HG02571 (cell line): ENCODE measurements at regions not wholly inside any gene's neighbourhood (a gene's known extent, or its start where the extent isn't known, plus 50 kb on each side); places are given as distances from the start of the nearest gene placed in this dataset.

Source experiments
- ATAC-seq: cut with Tn5 transposase; IDR thresholded peaks from one replicate; pipeline ENCODE4 v1.9.1; 2021; ENCODE audit warnings: mild to moderate bottlenecking, moderate library complexity; ENCODE audit not compliant: unreplicated experiment

DNA sequence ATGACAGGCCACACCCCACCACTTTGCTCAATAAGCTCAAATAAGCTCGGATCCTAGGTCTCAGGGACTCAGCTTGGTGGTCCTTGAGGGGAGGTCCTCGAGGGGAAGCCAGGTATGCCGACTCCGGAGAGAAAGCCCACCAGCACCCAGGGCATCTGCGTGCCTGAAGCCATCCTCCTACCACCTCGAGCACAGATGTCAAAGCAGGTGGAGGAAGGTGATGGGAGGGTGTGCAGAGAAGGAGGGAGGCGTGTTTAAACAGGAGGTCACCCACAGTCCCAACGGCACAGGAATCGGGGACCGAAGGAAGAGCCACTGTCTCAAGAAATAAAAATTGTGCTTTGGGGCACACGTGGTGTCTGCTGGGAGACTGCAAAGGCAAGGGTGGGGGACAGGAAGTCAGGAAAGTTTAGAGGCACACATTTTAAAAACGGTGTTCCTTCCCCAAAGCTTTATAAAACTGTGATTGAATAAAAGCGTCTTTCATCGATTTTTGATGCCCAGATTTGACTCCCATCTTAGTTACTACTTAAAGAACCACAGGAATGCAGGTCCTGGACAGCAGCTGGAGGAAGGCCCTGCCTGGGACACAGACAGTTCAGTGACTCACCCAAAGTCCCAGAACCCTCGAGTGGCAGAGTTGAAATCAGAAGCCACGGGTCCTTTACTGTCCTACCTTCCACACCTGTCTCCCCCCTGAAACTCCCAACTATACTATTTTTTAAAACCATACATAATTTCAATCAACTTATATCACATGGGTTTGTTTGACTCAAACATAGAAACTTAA, 221.0 kb upstream of the PDE10A start:
- ATAC-seq: no peak

DNA sequence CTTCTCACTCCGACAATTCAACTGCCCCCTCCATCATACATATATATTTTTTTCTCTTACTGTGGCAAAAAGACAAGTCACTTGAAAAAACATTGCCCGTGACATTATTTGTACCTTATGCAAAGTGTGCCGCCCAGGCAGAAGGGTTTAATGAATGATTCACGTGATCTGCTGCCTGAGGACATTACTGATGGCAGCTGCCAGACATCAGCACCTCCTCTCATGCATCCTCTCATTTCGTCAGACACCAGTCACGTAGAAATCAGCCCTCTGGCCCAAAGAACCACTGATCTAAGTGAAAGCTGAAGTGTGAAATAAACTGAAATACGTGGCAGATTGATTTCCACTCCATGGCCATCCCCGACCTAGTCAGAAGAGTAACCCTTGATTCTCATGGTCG, 218.8 kb upstream of the PDE10A start:
- ATAC-seq: no peak

DNA sequence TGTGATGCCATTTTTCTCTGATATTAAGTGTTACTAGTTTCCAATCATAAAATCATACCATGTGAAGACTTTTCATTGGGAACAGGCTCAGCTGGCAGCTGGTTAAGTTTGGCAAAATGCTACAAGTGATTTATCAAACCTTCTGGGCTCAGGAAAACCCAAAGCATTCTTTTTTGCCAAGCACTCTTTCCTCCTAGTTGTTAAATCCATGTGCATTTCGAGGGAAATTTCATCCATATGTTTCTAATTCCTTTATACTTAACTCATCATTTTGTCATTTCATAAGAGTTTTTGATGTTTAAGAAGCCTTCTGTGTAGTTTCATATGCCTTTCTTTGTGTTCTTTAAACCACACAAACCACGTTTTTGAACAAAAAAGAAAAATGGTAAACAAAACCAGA, 217.6 kb upstream of the PDE10A start:
- no peak for ATAC-seq

DNA sequence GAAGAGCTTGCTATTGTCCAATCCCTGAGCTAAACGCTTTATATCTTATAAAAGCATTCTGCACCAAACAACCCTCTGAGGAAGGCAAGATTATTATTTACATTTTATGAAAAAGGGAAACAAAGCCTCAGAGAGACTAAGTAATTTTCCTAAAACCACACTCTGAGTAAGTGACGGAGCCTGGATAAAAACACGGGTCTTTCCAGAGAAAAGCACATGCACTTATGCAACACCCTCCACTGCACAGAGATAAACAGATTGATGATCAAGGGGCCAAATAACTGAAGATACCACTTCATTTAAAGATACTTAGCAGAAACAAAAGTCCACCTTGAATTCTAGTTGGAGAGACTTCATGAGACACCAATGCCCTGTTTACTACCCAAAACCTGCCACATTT, 214.7 kb upstream of the PDE10A start:
- no peak for ATAC-seq

DNA sequence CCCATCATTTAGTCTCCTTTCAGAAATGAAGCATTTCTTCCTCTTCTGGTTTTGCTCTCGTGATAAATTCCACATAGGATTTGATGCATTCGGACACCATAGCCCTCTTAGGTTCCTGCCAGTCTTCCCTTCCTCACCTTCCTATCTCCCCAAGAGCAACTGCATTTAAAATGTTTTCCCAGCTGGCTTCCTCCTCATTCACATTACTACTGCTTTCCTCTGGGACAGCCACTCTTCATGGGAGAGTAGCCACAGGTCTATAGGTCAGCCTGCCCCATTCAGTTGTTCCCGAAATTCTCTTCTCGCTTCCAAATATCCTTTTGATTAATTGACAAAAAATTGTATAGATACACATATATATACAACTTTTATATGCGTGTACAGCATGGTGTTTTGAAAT, 214.2 kb upstream of the PDE10A start:
- ATAC-seq: no peak

DNA sequence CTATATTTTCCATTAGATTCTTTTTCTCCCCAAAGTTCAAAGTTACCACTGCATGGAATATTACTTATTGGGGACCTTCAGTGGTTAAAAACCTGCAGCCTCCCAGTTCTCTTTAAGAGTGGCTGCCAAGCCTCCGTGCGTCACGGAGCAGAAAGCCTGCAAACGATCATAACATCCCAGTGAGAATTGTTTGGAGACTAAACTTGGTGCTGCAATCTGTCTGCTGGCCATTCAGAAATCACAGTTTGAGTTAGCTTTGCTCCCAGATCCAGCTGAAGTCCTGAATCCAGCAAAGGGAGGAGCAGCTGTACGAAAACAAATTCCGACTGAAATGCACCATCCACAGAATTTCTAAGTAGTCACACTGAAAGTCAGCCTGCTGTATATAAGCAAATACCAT, 213.5 kb upstream of the PDE10A start:
- ATAC-seq: no peak

DNA sequence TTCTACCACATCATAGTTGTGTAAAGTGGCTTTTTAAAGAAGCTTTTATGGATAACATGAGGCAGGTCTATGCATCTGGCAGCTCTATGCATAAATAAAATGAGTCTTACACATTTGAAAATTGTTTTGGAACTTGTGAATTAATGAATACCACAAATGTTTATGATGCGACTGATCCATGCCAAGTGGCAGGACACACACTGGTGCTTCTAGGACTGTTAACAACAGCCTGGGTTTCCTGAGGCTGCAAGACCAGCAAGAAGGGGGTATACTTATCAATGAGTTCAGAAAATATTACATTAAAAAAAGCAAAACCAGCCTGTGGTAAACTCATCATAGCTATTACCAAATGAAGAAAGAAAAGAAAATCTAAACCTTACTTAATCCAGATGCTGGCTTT, 212.9 kb upstream of the PDE10A start:
- no peak for ATAC-seq

DNA sequence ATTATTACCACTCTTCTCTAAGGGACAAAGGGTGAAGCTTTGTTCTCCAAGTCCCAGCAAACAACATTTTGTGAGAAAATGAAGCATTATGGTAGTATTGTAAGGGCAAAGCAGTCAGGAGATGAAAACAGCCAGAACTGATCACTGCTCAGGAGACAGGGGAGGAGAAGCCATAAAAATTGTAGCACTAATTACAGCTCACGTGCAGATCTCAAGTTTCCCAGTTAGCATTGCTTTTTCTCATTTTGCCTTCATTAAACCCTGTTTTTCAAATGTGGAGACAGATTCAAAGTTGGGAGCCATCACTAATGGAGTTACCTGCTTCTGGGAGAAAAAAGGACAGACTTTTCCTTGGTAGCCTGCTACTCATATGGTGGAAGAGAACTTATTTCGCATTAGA, 210.9 kb upstream of the PDE10A start:
- no peak for ATAC-seq

DNA sequence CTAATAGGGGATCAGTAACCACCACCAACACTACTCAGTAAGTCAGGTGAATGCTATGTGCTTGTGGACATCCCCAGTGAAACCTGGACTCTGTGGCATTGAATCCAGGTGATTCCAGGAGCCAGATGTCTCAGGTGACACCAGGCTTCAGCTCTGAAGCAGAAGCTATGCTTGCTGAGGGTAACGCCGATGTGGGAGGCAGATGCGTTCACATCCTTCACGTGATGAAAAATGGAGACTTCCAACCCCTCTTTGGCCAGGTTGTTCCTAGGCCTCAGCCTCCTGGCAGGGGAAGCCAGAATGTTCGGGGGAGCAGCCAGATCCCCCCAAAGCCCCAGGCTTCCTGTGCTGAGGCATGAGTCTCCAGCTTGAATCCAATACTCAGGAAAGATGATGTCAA, 209.8 kb upstream of the PDE10A start:
- no peak for ATAC-seq

DNA sequence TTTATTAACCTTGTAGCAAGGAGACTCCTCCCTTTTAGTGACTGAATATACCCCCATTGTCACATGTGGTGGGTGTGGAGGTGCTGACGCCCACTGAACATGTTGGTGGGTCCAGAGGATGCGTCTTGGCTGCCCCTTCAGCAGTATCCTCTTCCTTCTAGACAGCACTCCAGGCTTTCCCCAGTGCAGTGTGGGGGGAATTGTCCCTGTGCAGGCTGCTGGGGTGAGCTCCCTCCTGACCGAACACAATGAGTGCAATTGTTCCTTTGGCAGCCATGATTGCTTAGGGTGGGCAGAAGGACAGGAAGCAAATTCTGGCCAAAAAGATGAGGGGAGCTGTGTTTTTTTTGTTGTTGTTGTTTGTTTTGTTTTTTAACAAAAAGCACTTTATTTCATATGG, 209.3 kb upstream of the PDE10A start:
- no peak for ATAC-seq

DNA sequence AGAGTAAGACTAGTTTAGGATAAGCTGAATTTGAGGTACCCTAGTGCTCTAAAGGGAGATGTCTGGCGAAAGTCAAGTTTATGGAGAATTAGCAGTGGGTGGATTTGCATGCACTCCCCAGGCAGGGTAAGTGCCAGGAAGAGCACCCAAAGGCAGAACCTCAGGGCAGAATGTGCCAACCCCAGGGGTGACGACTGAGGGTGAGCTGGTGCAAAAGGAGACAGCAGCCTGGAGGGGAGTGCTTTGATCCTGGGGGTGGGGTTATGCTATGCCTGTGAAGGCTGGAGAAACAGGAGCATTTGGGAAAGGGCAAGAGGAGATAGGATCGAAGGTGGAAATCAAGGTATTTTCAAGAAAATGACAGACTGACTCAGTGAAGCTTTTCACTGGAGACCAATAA, 208.5 kb upstream of the PDE10A start:
- ATAC-seq: no peak

DNA sequence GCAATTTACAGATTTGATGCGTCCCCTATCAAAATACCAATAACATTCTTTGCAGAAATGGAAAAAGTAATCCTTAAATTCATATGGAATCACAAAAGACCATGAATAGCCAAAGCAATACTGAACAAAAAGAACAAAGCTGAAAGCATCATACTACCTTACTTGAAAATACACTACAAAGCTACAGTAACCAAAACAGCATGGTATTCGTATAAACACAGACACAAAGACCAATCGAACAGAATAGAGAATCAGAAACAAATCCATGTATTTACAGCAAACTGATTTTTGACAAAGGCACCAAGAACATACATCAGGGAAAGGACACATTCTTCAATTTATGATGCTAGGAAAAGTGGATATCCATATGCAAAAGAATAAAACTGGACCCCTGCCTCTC, 206.5 kb upstream of the PDE10A start:
- no peak for ATAC-seq

DNA sequence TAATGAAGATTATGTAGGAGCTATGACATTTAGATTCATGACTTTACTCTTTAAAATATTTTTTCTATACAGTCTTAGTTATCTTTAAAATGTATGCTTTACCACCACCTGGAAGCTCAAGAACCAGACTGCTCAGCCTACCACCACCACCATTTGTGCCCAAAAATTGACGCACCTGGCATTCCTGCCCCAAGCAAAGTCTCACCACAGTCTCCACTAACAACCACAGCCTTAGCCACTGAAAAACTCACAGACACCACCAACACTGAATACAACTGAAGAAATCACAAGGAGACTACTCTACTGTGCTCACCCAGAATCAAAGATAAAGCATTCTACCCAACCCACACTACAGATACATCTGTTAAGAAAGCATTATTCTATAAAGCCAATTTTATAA, 201.9 kb upstream of the PDE10A start:
- no peak for ATAC-seq

DNA sequence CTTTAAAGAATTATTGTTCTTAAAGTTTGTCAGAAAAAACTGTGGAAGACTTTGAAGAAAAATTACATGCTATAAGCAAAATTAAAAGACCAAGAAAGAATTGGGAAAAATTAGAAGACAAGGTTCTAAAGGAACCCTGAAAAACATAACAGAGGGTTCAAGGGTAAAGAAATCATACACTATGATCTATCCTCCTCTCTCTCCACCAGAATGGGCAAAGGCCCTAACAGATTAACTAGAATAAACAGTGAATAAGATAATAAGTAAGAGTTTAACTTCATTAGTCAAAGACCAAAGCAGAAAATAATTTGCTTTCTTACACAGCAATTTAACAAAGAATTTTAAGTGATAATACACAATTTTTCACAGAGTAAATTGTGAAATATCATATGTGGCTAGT, 201.2 kb upstream of the PDE10A start:
- no peak for ATAC-seq

DNA sequence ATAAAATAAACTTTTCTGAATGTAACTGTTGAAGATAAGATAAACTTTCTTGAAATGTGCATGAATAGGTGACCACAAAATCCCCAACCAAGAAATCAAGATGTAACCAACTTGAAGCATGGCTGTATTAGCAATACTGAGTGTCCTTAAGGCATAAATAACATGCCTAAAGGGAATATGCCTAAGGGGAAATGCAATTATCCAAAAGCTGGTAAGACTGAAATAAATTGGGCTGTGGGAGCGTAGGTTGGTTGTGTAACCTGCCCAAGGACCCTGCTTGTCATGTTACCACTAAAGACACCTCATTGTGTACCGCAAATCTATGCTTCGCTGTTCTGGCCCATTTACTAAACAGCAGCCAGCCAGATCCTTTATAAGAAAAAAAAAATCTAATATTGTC, 200.8 kb upstream of the PDE10A start:
- no peak for ATAC-seq

DNA sequence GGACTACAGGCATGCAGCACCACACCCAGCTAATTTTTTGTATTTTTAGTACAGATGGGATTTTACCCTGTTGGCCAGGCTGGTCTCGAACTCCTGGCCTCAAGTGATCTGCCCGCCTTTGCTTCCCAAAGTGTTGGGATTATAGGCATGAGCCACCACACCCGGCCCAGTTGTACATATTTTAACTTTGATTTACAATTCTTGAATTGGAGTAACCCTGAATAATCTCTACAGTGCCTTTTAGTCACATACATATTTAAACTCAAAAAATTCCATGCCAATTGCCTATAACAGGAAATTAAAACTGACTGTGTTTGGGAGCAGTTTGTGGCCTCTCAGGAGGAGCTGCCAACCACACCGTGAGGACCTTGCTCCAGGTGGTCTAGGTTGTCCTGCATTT, 199.8 kb upstream of the PDE10A start:
- no peak for ATAC-seq

DNA sequence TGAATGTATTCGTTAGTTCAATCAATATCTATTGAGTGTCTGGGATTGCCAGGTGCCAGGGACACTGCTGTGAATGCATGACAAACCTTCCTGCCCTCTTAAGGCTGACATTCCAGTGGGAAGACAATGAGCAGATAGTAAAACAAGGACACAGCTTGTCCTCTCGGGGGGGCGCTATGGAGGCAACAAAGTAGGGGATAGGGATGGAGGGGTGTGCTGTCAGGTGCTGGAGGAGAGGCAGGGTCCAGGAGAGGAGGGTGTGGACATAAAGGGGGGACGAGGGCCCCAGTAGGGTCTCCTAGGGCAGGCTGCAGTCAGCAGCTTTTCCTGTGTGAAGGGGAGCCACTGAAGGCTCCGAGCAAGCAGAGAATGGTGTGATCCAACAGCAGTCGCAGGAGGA, 198.2 kb upstream of the PDE10A start:
- no peak for ATAC-seq

DNA sequence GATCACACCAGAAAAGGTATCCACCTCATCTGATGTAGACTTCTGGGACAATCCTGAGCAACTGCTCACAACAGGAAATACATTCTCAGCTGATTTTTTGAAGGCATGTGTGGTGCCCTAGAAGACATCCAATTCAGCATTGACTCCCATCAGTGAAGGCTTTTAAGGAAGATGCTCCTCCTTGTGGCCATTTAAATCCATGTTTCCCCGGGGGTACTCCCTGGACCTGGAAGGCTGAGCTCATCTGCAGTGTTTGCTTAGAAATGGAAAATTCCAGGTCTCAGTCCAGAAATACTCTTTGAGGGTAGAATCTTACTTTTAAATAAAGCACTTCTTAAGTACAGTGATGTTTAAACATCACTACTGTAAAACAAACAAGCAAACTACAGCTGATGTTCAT, 195.5 kb upstream of the PDE10A start:
- ATAC-seq: no peak

DNA sequence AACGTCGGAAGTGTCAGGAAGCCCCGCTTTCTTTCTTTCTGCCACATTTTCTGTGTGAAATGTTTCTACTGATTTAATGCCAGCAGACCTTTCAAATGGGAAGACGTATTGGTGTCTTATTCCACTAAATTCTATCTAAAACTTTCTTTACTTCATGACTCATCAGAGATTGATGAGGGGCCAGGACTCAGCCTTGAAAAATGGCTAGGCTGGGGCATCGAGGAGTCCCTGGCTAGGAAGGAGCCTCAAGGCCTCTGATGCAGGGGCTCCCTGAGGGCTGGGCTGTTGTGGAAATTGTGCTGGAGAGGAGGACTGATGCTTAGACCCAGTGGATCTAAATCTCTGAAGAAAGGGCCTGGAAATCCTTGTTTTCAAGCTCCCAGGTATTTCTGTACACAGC, 192.8 kb upstream of the PDE10A start:
- no peak for ATAC-seq

DNA sequence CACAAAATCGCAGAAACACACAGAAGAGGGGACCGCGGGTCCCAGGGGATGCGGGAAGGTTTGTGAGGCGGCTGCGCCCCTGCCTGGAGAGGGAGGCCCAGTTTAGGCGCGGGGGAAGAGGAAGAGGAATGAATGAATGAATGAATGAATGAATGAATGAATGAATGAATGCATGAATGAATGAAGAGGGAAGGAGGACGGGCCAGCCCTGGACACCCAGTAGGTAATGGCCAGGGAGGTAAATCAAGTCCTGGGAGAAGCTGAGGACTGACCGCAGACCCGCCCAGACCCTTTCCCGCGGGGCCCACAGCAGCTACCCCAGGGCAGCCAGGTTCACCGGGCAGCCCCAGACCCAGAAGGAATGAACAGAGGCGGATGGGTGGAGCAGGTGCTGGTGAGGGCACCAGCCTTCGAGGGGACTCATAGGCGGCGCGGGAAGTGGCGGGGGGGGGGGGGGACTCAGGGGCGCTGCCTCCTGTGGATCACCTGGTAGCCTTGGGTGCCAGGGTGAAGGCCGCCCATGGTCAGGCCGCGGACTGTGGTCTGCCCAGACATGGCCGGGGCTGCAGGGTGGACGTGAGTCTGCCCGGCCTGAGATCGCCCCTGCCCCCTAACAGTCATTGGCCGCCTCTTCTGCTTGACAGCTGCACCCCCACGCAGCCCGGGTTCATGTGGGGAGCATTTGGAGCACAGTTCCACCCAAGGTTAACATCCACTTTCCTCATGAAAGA, 192.0 kb upstream of the PDE10A start:
- ATAC-seq: no peak

DNA sequence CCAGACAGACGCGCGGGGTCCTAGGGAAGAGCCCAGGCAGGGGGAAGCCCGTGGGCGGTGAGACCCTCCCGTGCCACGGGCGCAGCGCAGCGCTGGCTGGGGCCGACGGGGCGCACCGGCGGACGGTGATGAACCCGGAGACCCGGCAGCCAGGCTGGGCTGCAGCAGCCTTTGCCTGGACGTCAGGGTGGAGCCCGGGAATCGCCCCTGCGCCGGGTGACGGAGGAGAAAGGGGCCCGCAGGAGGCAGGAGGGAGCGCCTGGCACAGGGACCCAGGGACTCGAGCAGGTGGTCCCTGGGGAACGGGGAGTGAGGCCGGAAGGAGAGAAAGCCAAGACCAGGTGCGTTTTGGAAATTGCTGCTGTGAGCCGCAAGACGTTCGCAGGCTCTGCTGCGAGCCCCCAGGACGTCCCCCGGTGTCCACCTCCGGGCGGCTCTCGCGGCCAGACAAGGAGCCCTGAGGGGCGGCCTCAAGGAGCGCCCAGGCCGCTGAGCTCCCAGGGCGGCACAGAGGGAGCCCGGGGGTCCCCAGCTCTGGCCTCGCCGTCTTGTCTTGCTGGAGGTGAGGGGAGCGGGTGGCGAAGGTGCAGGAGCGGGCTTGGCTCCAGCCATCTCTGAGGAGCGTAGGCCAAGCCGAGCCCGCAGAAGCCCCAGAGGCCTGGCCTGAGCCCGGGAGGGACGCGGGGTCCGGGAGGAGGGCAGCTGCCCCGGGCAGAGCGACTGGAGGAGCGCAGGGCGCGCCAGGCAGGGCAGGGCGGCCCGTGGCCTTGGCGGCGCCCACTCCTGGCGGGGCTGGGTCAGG, 191.2 kb upstream of the PDE10A start:
- ATAC-seq: no peak

DNA sequence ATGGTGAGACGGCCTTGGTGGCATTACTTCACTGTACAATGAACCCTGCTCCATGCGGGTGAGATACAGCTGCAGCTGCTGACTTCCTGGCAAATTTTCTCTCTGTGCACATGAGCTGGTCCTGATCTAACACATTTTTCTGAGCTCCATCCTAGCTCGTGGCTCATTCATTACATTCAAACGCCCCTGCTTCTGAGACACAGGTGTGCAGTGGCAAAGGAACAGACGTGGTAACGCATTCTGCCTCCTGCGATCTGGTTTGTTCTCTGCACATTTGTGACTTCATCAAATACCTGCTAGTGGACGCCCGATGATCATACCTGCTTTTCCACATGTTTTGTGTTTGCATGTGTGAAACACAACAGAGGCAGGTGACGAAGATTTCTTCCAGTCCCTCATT, 189.6 kb upstream of the PDE10A start:
- no peak for ATAC-seq
